Hematopoietic multipotent progenitor cell (in vitro differentiated cells): ENCODE measurements at regions not wholly inside any gene's neighbourhood (a gene's known extent, or its start where the extent isn't known, plus 50 kb on each side); places are given as distances from the start of the nearest gene placed in this dataset.

Source experiments
- DNase-seq, 3 donors: peaks; one replicate each; pipeline ENCODE4 v3.0.0-alpha.2; 2011 to 2015; ENCODE audit warnings: low read depth in 2 of 3, low spot score in 2 of 3

GRCh38 chr3:64321747-64322146 is 96.5 kb upstream of the PRICKLE2 start:
- no peak for DNase-seq

- no peak for DNase-seq
Observed at GRCh38 chr3:64319391-64319790, 94.1 kb upstream of the PRICKLE2 start.

- DNase-seq: no peak
Observed at GRCh38 chr3:64318668-64319271, 93.5 kb upstream of the PRICKLE2 start.

GRCh38 chr3:64318001-64318400 is 92.7 kb upstream of the PRICKLE2 start:
- no peak for DNase-seq

- no peak for DNase-seq
Observed at GRCh38 chr3:64316971-64317370, 91.7 kb upstream of the PRICKLE2 start.

- no peak for DNase-seq
Observed at GRCh38 chr3:64311424-64312061, 86.3 kb upstream of the PRICKLE2 start.

GRCh38 chr3:64308931-64309330 is 83.7 kb upstream of the PRICKLE2 start:
- no peak for DNase-seq

- no peak for DNase-seq
Observed at GRCh38 chr3:64306745-64307144, 81.5 kb upstream of the PRICKLE2 start.

GRCh38 chr3:64305731-64306130 is 80.5 kb upstream of the PRICKLE2 start:
- DNase-seq: no peak

- no peak for DNase-seq
Observed at GRCh38 chr3:64304828-64305410, 79.7 kb upstream of the PRICKLE2 start.

- no peak for DNase-seq
Observed at GRCh38 chr3:64303881-64304280, 78.6 kb upstream of the PRICKLE2 start.

- DNase-seq: no peak
Observed at GRCh38 chr3:64303401-64303800, 78.1 kb upstream of the PRICKLE2 start.

- no peak for DNase-seq
Observed at GRCh38 chr3:64301476-64301875, 76.2 kb upstream of the PRICKLE2 start.

- no peak for DNase-seq
Observed at GRCh38 chr3:64300790-64301423, 75.6 kb upstream of the PRICKLE2 start.

GRCh38 chr3:64299206-64299605 is 73.9 kb upstream of the PRICKLE2 start:
- DNase-seq: no peak

GRCh38 chr3:64297563-64297962 is 72.3 kb upstream of the PRICKLE2 start:
- no peak for DNase-seq

- no peak for DNase-seq
Observed at GRCh38 chr3:64295594-64295993, 70.3 kb upstream of the PRICKLE2 start.

GRCh38 chr3:64294771-64295170 is 69.5 kb upstream of the PRICKLE2 start:
- DNase-seq: no peak

- no peak for DNase-seq
Observed at GRCh38 chr3:64293121-64293520, 67.9 kb upstream of the PRICKLE2 start.

GRCh38 chr3:64291956-64292355 is 66.7 kb upstream of the PRICKLE2 start:
- DNase-seq: no peak

- DNase-seq: no peak
Observed at GRCh38 chr3:64291345-64291744, 66.1 kb upstream of the PRICKLE2 start.

- no peak for DNase-seq
Observed at GRCh38 chr3:64290864-64291263, 65.6 kb upstream of the PRICKLE2 start.
